LNCAP (cell line): ENCODE measurements at regions not wholly inside any gene's neighbourhood (a gene's known extent, or its start where the extent isn't known, plus 50 kb on each side); places are given as distances from the start of the nearest gene placed in this dataset.

Source experiments
- CTCF ChIP-seq: fragments of 450-650 bp; IDR thresholded peaks from 2 replicates; pipeline ENCODE4 v1.5.1; 2017; ENCODE audit warnings: mild to moderate bottlenecking

GRCh38 chr5:60256546-60256945 is 363.0 kb upstream of the PDE4D start:
- TF ChIP-seq CTCF: no peak

- TF ChIP-seq CTCF: no peak
Measured at GRCh38 chr5:60248901-60249300, 355.4 kb upstream of the PDE4D start.

GRCh38 chr5:60243713-60244112 is 350.2 kb upstream of the PDE4D start:
- no peak for TF ChIP-seq CTCF

- TF ChIP-seq CTCF: no peak
Measured at GRCh38 chr5:60232036-60232795, 338.7 kb upstream of the PDE4D start.

GRCh38 chr5:60230456-60230855 is 336.9 kb upstream of the PDE4D start:
- no peak for TF ChIP-seq CTCF

- no peak for TF ChIP-seq CTCF
Measured at GRCh38 chr5:60229691-60230185, 336.2 kb upstream of the PDE4D start.

GRCh38 chr5:60228676-60229075 is 335.1 kb upstream of the PDE4D start:
- no peak for TF ChIP-seq CTCF
